ENCODE measurements at regions not wholly inside any gene's neighbourhood (a gene's known extent, or its start where the extent isn't known, plus 50 kb on each side); places are given as distances from the start of the nearest gene placed in this dataset.
"Not testable (repeated sequence)": the region's sequence is repeated elsewhere in the genome, so short reads cannot be mapped to it uniquely, and the experiment has no call there.

- no peak for DNase-seq
These were observed 283.3 kb upstream of the PRKCQ start for GRCh38 chr10:6863381-6863780.

DNA sequence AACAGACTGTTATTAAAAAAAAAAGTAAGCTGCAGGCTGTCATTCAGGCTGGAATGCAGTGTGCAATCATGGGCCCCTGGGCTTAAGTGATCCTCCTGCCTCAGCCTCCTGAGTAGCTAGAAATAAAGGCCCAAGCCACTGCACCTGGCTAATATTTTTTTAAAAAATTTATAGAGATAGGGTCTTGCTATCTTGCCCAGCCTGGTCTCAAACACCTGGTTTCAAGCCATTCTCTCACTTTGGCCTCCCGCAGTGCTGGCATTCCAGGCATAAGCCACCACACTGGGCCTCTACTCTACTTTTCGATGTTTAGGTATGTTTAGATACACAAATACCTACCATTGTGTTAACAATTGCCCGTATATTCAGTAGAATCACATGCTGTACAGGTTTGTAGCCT, 270.4 kb upstream of the PRKCQ start:
- DNase-seq, result no peak

DNA sequence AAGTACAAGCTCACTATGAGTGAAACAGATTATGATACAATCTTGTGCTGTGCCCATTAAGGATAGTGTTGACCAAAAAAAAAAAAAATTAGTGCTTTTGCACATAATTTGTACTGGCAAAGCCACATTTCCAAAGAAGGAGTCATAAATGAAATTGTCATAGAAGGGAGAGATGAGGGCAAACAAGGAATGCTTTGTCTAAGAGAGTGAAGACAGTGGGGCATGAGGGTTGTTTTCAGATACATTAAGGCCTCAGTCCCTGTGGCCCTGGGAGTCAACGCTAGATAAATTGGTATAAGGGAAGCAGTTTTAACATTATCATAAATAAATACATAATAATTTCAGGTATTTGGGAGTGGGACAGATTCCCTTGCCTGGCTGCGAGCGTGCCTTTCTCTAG, 267.5 kb upstream of the PRKCQ start:
- DNase-seq, result no peak

- no peak for DNase-seq
These were observed 264.0 kb upstream of the PRKCQ start for GRCh38 chr10:6843894-6844650.

DNA sequence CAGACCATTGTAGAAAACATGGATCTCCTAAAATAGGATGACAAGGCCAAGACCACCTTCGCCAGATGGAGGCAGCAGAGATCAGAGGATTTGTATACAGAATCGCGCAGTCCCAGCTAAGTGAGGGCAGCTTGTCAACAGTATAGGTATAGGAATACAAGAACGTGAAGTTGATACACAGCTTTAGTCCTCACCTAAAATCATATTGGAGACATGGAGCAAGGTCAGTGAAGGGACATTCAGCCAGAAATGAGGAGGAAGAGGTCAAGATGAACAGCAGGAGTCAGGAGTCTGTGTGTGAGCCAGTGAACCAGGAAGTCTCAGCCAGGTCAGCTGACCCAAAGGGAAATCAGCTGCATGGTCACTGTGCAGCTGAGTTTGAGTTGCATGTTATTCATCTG, 263.4 kb upstream of the PRKCQ start:
- no peak for DNase-seq

GRCh38 chr10:6842722-6843121, 262.6 kb upstream of the PRKCQ start:
- no peak for DNase-seq

- no peak for DNase-seq
These were observed 261.7 kb upstream of the PRKCQ start for GRCh38 chr10:6841761-6842160.

GRCh38 chr10:6840766-6841165, 260.7 kb upstream of the PRKCQ start:
- DNase-seq, result no peak

DNA sequence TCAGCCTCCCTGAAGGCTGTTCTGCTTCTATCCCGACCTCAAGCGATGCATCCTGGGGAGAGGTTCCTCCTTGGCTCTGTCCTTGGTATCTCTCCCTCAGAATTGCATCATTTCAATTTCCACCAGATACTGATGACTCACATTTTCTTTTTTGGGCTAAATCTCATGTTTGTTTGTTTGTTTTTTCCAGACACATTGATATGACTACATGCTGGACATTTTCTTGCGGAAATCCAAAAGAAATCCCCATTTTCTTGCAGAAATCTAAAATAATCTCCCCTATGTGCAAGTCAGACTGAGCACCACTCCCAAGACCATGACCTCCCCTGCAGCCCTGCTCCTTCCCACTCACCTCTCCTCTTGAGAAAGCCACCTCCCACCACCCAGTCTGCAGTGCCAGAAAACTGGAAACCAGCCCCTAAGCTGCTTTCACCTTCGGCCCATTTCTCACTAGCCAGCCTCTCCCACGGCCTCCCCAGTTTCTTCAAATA, 260.2 kb upstream of the PRKCQ start:
- no peak for DNase-seq

GRCh38 chr10:6838118-6838517, 258.0 kb upstream of the PRKCQ start:
- no peak for DNase-seq

DNA sequence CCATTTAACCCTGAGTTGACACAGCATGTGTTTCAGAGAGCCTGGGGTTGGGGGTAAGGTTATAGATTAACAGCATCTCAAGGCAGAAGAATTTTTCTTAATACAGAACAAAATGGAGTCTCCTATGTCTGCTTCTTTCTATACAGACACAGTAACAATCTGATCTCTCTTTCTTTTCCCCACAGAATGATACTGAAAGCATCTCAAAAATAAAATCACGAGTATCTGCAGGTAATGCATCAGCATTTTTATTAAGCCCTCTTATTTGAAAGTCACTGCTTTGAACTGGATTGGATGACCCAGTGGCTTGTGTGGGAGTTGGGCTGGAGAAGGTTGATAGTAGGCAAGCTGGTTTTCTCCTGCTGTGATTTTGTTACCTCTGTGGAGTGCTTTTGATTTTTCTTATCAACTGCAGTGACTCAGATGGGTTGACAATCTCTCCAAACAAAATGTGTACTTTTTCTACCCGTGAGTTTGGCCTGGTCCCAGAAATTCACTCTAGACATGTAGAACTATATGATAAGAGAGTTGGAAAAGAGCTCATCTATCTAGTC, 253.5 kb upstream of the PRKCQ start:
- DNase-seq, result no peak

DNA sequence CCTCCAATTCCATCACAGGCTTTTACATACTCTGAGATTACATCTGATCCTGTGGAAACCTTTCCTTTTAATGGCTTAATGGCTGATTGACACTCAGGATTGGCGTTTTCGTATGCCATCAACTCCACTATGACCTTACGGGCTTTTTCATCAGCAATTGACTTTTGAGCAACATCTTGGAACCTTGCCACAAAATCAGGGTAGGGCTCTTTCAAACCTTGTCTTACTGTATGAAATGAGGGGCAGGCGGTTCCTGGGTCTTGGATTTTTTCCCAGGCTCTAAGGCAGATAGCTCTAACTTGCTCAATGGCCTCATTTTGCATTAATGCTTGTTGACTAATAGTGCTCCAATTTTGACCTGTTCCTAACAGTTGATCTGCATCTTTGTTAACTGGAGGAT, 250.9 kb upstream of the PRKCQ start:
- not testable (repeated sequence) for DNase-seq

DNA sequence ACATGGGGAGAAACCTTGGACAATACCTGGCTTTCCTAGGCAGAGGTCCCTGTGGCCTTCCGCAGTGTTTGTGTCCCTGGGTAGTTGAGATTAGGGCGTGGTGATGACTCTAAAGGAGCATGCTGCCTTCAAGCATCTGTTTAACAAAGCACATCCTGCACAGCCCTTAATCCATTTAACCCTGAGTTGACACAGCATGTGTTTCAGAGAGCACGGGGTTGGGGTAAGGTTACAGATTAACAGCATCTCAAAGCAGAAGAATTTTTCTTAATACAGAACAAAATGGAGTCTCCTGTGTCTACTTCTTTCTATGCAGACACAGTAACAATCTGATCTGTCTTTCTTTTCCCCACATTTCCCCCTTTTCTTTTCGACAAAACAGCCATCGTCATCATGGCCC, 244.7 kb upstream of the PRKCQ start:
- not testable (repeated sequence) for DNase-seq

- DNase-seq, result no peak
These were observed 243.7 kb upstream of the PRKCQ start for GRCh38 chr10:6823770-6824169.

DNA sequence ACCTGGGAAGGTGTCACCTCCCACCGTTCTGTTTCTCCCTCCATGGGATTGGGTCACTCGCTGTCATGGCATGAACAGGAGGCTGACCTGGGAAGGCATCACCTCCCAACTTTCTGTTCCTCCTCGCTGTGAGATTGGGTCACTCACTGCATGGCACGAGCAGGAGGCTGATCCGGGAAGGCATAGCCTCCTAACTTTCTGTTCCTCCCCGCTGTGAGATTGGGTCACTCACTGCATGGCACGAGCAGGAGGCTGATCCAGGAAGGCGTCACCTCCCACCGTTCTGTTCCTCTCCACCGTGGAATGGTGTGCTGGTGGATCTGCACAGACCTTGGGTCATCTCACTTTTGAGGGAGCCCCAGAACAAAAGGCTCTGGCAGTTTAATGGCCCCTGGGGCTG, 239.2 kb upstream of the PRKCQ start:
- DNase-seq, result no peak

DNA sequence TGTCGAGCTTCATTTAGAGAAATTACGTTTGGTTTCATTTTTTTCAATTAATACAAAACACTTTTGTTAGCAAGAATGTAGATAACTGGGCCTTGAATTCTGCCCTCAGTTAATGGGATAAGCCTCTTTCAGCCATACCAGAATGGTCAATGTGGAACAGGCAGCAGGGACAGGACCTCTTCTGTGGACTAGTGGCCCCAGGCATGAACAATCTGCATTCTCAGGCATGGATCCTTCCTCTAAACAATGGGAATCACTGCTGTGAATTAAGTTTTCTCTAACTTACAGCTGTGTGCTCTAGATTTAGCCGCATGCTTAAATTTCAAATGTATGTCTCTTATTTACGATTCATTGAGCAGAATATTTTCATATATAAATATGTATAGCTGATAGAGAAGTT, 237.7 kb upstream of the PRKCQ start:
- no peak for DNase-seq

DNA sequence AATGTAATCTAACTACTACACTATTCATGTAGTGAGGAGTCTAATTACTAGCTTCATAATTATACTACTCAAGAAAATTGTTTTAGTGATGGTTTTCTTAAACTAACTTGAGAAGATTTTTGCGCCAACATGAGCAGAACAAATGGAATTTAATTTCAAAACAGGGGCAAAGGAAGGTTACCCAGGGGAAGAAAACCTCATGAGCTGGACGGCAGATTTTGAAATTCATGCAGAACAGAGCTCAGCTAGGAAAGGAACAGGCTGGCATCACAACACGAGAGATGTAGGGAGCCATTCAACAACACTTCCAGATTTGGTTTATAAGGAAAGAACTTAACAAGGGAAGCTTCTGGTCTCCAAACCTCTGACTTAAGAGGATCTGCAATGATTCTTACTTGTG, 235.3 kb upstream of the PRKCQ start:
- DNase-seq, result no peak

GRCh38 chr10:6813856-6814255, 233.8 kb upstream of the PRKCQ start:
- no peak for DNase-seq

DNA sequence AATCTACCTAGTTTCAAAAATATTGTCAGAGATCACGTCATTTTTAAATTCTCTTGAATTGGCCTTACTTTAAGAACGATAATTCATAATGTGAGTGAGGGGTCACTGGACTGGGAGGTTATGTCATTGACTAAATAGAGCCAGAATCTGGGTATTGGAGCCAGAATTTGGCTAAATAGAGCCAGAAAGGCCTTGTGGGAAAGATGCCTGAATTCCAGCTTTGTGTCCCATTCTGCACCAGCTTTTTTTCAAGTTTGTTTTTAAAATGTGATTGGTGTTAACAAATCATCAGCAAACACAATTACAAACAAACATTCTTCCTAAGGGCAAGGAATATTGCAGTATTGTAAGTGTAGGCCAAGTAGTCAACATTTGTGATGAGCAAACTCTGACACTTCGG, 233.2 kb upstream of the PRKCQ start:
- no peak for DNase-seq

DNA sequence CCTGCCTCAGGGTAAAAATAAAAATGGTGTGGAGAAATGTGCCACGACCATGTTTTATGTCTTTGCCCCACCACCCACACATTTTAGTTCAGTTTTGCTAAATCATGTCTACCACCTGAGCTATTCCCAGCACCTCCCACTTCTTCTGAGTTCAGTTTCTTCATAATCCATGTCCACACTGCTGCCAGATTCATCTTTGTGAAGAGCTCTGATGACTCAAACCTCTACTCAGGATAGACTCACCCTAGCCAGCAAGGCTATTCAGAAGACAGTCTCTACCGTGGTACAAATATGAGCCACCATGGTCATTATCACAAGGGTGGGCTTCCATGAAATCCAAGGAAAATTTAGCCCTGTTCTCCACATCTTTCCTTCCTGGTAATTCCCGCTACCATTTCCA, 231.1 kb upstream of the PRKCQ start:
- DNase-seq, result no peak

GRCh38 chr10:6803427-6803783, 223.3 kb upstream of the PRKCQ start:
- no peak for DNase-seq

DNA sequence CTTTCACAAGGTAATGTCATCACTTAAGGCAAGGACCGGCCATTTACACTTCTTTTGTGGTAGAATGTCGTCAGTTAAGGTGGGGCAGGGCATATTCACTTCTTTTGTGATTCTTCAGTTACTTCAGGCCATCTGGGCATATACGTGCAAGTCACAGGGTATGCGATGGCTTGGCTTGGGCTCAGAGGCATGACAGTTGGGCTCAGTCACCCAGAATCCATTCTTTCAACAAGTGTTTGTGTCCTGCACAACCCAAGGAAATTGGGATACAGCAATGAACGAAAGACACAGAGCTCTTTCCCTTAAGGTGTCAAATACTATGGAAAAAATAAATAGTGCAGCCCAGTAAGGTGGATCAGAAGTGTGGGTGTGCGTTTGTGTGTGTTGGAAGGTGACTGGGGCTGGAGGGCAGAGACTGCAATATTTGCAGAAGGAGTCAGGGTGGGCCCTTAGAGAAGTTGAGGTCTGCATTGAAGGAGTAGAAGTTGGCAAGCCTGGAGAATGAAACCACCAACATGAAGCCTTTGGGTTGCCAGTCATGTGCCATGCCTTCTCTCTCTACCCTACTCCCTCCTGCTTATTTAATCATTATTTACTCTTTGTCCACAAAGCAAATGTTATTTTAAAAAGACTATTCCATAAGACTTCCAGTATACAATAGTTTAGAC, 222.8 kb upstream of the PRKCQ start:
- no peak for DNase-seq

- DNase-seq, result no peak
These were observed 216.2 kb upstream of the PRKCQ start for GRCh38 chr10:6796231-6796630.

- no peak for DNase-seq
These were observed 215.5 kb upstream of the PRKCQ start for GRCh38 chr10:6795541-6795940.
